ENCODE measurements at regions not wholly inside any gene's neighbourhood (a gene's known extent, or its start where the extent isn't known, plus 50 kb on each side); places are given as distances from the start of the nearest gene placed in this dataset.
"Not testable (repeated sequence)": the region's sequence is repeated elsewhere in the genome, so short reads cannot be mapped to it uniquely, and the experiment has no call there.

DNA sequence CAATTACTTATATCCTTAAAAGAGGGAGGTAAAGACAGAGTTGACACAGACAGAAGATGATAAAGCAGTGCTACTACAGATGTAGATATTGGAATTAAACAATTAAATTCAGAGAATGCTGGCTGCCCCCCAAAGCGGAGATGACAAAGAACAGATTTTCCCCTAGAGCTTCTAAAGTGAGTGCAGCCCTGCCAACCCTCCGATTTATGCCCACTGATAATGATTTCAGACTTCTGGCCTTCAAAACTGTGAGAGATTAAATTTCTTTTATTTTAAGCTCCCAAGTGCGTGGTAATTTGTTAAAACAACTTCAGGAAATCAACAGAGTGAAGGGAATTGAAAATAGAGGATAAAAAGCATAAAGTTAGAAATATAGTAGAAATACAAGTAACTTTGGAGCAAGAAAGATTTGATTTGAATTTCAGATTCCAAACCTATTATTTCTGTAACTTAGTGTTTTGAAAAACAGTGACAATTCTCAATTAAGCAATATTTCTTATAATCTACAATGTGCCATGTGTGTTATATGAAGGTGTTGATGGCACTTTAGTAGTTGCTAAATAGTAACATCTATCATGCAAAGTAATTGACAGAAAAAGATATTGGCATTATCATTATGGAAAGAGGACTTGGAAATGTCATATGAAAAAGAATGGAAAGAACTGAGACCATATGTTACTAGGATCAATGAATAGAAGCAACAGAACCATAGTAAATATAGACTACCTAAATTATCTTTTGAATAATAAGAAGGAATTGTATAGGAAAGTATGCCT lies 946.4 kb upstream of the PTPRD start:
- no peak for DNase-seq

DNA sequence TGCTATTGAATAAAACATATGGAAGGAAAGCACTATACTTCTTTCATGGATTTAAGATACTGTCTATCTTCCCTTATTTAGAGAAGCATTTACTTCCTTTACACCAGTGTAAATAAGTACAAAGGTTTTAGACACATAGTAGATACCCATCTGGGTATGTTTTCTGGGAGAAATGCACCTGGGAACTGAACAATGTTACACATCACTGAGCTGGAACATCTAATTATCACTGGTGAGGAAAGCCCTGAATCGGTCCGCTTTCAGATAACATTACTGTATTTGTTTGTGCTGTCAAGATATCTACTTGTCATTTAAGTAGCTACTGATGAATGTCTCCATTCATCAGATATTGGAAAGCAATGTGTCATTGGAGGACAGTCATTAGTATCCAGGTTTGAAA lies 964.7 kb upstream of the PTPRD start:
- no peak for DNase-seq

DNA sequence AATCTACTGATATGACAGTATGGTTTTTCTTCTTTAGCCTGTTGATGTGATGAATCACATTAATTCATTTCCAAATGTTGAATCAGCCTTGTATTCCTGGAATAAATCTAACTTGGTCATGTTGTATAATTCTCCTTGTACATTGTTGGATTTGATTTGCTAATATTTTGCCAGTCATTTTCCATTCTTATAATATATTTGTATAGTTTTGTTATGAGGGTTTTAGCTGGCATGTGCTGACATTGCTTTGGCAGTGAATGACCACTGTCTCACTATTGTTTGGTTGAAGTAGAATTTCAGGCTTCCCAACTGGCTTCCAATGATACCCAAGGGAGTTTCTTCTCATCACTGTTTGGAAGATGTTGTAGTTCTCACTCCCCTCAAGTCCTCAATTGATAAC lies 983.0 kb upstream of the PTPRD start:
- DNase-seq = no peak

DNA sequence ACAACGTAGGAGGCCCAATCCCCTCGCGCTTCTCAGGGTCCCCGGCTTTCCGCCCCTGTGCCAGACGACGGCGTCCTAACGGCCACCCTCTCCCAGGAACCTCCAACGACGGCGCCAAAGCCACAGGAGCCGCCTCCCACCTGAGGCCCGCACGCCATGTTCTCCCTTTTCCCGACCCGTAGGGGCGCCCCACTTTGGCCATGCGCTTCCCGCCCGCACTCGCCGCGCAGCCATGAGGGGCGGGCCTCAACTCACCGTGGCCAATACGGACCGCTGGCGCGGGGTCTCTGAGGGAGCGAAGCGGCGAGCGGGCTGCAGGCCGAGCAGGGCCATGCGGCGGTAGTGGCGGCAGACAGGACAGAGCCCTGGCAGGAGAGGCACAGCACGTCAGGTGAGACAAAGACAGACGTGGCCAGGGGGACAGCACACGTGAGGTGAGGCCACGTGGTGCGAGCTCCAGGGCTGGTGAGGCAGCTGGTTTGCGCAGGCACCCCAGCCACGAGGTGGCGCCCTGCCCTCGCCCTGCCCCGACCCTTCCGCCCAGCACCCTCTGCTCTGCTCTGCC lies 1005.5 kb upstream of the PTPRD start:
- no peak for DNase-seq

DNA sequence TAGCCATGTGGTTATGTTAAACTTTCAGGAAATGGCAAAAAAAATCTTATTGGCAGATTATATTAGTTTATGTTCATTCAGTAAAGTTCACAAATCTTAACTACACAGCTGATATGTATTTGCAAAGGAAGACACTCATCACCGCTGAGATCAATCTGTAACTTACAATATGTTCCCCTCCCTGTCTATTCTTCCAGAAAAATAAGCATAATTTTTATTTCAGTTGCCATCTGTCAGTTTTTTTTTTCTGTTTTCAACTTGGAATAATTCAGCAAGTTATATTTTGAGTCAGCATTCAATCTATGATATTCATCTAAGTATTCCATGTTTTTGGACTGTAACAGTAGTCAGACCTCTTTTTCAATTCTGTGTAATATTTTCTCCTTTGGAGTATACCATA lies 1019.9 kb upstream of the PTPRD start:
- DNase-seq = no peak

DNA sequence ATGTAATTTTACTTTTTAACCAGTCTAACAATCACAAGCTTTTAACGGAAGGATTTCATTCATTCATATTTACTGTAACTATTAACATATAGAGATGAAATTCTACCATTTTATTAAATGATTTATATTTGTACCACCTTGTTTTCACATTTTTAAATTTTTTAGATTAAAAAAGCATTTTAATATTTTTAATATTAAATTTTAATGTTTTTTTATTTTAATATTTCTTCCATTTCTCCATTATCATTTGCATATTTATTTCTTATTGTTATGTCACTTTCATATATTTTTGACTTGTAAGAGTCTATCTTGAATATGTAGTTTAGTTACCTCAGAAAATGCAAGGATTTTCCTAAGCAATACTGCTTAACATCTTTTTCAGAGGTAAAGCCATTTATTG lies 1034.0 kb upstream of the PTPRD start:
- DNase-seq = no peak

DNA sequence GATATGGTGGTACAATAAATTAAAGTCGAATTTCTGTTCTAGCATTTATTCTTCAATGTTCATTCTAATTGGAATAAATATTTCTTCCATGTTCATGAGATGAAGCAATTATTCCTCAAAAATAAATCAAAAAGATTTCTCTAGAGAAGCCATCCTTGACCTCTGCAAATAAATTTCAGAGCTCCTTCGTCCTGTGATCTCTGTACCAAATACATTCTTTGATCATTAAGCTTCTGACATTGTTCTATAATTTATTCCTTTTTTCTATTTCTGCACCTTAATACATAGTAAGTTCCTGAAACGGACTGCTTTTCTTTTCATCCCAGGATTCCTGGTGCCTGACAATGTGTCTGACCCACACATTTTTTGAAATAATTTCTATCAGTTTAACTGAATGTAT lies 1039.3 kb upstream of the TYRP1 start:
- DNase-seq = no peak

DNA sequence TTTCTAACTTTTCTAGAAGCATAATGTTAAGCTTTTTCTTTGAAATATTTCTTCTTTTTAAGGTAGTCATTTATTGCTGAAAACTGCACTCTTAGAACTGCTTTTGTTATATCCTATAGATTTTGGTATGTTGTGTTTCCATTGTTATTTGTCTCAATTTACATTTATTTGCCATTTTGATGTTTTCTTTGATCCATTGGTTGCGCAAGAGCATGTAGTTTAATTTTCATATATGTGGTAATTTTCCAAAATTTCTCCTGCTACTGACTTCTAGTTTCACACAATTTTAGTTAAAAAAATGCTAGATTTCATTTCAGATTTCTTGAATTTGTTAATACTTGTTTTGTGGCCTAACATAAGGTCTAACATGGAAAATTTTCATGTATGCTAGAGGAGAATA lies 1029.3 kb upstream of the TYRP1 start:
- no peak for DNase-seq

DNA sequence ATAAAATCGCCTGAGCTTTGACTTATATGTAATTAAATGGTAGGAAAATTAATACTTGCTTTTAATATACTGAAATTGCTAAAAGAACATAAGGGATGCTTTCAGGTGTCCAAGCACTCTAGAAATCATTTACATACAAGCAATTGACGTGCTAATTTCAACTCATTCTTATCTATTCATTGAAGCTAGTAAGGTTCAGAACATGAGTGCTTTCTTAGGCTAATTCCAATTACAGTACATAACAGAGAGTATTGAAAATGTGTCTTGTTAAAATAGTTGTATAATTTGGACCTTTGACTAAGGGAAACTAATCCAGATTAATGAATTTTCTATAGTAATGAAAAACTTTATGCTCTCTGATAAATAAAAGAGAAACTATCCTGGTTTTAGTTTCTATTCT lies 1016.4 kb upstream of the TYRP1 start:
- DNase-seq = no peak

DNA sequence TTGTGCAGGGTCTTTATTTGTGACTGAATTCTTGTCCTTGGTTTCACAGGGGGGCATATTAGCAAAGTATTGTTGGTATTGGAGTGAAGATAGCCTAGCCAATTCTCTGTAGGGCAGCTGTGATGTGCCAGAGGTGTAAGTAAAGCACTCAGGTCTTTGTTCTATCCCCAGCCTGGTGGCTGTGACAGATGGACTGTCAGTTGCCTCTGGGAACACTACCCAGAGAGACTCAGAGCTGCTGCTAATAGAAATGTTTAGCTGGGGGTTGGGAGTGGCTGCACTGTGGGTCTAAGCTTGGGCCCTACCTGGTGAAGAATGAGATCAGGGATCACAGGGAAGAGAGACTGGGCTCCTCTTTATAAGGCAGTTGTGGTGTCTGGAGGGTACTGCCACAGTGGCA lies 1006.5 kb upstream of the TYRP1 start:
- no peak for DNase-seq

DNA sequence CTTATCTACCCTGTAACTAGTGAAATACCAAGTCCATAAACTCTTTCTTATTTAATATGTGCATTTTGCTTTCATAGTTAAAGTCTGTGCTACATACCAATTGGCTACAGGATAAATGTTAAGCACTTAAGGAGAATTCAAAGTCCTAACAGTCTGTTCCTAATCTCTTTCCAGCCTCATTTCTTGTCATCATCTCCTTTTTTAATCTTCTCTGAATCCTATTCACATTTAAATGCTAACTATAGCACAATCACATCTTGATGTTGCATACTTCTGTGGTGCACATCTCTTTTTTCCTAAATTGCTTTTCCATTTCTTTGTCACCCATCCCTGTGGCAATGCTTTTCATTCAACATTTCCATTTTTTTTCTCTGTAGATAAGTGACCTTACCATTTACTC lies 996.1 kb upstream of the TYRP1 start:
- no peak for DNase-seq

DNA sequence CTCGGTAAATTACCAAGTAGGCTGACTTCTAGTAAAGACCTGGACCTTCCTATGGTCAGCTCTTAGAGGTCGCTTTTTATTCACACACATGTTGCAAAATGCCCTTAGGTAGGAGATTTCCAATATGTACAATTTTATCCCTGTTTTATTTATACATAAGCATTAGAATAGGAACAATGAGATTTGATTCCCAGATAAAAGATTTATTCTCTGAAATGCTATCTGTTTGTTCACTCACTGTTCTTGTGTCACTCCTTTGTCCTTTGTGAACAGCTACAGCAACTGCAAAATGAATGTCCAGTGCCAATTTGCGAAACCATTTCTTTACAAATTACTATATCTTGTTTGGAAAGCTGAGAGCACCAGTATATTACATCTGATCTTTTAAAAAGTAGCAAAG lies 991.5 kb upstream of the TYRP1 start:
- DNase-seq = no peak

DNA sequence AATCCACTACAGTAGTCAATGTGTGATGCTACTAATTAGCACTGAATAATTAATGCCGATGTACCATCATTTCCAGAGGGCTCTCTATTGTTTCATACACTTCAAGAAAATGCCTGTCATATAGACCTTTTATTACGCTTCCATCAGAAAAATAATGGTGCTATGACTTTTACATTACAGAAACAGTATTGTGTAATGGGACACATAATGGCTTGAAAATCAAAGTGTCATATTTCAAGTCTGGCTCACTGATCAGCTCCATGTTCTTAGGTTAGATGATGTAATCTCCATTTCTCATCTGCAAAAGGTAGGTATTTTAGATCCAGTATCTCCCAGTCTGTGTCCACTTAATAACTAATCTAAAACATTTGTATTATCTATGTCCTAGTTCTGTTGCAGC lies 990.6 kb upstream of the TYRP1 start:
- DNase-seq = no peak

DNA sequence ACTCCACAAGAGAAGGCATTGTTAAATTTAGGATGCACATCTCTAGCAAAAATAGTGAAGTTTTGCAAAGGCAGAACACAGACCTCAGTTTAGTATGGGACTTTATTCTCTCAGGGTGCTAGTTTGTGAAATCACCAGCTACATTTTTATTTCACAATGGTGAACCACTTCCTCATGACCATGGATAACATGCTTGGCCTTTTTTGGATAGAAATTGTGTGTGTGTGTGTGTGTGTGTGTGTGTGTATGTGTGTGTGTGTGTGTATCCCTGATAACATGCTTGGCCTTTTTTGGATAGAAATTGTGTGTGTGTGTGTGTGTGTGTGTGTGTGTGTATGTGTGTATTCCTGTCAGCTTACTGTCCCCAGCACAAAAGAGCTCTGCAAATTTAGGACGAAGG lies 989.0 kb upstream of the TYRP1 start:
- DNase-seq = not testable (repeated sequence)

DNA sequence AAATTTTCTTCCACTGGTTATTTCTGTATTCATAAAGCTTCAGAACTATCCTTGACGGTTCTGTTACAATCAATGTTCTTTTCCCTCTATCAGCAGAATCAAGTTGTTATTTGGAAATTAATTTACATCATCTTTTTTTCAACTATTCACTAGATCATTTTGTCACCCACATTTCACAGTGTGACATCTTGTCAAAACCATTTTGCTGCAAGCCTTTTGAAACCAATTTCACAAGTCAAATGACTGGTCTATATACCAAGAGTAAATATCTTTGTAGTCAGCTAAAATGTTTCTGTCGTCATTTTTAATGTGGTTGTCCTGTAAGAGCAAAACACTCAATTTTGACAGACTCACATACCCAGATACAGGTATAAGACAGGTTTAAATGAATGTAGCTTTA lies 984.3 kb upstream of the TYRP1 start:
- no peak for DNase-seq

DNA sequence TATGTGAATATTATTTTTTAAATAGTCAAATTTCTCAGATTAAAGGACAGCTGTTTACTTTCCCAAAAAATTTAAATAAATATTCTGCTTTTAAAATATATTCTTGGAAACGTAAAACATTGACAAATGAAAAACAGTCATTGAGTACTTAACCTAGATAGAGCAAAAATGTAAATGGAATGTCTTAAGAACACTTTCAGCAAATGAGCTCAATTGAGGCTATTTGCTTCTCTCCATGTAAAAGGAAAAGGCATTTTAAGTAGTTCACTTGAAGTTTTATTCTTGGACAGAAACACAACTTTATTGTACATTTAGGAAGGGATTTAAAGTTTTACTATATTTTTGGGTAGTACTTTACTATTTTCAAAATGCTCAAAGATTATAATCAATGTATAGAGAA lies 983.6 kb upstream of the TYRP1 start:
- no peak for DNase-seq

DNA sequence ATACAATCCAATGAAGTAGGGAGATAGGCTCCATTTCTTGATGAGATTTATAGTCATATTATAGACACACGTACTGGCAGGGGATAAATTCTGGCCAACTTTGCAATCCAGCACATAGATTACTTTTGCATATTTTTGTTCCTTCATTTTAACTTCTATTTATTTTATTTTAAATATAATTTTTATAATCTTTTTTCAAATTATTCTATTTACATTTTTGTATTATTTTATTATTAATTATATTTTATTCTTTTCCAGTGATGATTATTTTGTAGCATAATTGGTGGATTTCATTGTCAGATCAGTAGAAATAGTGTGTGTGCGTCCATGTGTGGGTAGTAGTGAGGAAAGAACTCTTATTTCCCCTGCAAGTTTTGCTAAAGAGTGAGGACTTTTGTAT lies 980.1 kb upstream of the TYRP1 start:
- no peak for DNase-seq

DNA sequence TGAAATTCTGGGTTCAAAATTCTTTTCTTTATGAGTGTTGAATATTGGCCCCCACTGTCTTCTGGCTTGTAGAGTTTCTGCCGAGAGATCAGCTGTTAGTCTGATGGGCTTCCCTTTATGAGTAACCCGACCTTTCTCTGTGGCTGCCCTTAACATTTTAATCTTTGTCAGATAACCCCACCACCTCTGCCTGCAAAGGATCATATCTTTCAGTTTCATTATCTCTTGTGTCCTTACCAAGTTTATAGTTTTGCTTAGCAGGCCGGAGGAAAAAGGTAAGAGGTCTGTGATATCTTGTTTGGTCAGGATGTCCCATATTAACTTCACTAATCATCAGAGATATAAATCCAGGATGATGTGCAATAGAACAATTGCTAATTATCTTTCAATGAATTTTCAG lies 970.2 kb upstream of the TYRP1 start:
- DNase-seq = no peak

DNA sequence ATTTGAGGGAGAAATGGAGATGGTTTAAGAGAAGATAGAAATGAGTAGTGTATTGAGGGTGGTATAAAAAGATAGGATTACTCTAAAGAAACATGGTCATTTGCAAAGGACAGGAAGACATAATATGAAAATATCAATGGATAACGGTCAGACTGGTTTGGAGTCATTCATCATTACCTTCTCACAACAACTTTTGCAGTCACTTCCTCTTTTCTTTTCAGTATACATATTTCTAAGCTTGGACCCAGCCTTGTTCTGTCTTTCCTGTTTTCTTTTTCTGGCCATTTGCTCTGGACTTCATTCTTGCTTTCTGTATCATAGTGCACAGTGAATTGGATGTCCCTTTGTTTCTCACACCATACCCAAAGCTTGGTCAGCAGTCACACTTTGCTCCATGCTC lies 966.5 kb upstream of the TYRP1 start:
- no peak for DNase-seq

DNA sequence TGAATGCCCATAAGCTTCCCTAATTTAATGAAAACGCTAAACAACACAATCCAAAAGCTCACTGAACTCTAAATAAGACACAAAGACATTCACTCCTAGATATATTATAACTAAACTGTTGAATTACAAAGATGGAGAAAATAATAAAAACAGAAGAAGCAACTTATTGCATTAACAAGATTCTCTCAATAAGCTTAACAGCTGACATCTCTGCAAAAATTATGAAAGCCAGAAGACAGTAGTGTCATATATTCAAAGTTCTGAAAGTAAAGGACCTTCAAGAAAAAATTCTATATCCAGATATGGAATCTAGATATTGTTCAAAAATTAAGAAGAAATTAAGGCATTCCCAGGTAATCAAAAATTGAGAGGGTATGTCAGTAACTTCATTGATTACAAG lies 957.8 kb upstream of the TYRP1 start:
- DNase-seq = no peak

DNA sequence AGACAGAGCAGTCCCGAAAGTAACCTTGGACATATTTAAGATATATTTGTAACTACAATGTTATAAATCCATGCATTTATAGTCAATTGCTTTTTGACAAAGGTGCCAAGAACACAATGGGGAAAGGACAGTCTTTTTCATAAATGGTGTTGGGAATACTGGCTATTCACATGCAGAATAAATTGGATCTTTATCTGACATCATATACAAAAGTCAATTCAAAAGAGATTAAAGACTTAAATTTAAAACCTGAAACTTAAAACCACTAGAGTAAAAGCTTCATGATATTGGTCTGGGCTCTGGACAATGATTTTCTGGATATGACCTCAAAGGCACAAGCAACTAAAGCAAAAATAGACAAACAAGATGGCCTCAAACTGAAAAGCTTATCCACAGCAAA lies 950.7 kb upstream of the TYRP1 start:
- no peak for DNase-seq

DNA sequence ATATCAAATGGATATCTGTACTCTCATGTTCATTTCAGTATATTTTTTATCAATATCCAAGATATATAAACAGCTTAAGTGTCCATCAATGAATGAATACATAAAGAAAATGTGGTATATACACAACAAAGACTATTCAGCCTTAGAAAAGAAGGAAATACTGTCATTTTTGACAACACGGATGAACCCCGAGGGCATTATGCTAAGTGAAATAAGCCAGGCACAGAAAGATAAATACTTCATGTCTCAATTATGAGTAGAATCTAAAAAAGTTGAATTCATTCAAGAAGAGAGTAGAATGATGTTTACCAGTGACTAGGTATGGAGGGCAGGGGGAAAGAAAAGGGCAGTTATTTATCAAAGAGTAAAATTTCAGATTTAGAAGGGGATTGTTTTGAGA lies 949.8 kb upstream of the TYRP1 start:
- no peak for DNase-seq

DNA sequence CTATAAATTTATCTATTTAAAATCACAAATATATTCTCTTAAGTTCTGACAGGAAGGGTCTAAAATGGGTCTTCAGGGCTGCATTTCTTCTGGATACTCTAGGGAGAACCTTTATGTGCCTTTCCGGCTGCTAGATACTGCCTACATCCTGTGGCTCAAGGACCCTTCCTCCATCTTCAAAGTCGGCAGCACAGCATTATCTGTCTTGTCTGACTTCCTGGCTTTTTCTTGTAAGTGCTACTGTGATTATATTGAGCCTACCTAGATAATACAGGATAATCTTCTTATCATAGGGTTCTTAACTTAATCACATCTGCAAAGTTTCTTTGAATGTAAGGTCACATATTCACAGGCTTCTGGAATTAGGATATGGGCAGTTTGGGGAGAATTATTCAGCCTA lies 943.8 kb upstream of the TYRP1 start:
- DNase-seq = no peak

DNA sequence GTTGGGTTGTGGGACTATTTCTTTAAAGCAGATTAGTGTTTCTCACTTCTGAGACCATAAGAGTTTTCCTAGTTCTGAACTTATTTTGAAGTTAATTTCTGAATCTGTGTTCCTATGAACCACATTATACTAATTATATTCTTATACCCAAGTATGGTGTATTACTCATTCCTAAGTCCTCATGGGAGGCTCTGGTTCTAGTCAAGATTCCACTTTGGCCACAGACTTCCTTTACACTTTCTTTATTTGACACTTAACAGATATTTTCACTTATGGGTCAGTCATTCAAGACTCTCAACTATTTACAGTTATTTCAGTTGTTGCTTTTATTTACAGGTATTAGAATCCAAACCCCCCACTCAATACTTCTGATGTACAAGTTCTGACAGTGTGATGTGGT lies 937.2 kb upstream of the TYRP1 start:
- no peak for DNase-seq

DNA sequence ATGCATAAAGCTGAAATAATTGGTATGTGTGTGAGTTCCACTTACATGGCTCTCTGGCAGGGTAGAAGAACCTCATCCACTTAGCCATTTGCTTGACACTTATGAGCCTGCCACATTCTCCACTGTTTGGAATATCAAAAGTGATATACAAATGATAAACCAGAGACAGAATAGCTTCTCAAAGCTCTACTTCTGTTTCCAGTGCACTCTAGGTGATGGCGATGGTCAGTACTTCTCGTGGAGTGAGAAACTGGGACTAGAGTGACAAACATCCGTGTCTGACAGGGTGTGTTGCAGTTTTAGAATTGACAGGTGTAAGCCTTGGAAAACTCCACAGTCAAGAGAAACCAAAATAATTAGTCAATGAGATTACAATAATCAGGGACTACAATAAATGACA lies 935.8 kb upstream of the TYRP1 start:
- no peak for DNase-seq
